Epithelial cell of proximal tubule (primary cell): ENCODE measurements at regions not wholly inside any gene's neighbourhood (a gene's known extent, or its start where the extent isn't known, plus 50 kb on each side); places are given as distances from the start of the nearest gene placed in this dataset.

Experiments used
- DNase-seq: peaks from one replicate; pipeline ENCODE4 v3.0.0-alpha.2; 2011; ENCODE audit warnings: low read depth
- H3K4me3 ChIP-seq: 2 replicates; pipeline ENCODE4 v1.5.1; 2011; ENCODE audit warnings: low read depth, mild to moderate bottlenecking, low read length
- TF ChIP-seq, protein P1 (sequence below): conservative IDR thresholded peaks from 2 replicates; pipeline ENCODE4 v1.5.1; 2012; ENCODE audit warnings: low read depth, mild to moderate bottlenecking, low read length

DNA sequence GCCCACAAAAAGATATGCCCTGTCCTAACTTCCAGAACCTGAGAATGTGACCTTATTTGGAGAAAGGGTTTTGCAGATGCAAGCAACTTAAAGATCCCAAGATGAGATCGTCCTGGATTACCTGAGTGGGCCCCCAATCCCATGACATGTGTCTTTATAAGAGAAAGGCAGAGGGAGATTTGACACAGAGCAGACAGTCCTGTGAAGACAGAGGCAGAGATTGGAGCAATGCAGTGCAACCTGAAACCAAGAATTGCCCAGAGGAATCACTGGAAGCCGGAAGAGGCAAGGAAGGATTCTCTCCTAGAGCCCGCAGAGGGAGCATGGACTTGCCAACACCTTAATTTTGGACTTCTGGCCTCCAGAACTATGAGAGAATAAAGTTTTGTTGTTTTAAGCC, 171.5 kb downstream of the SMIM20 start:
- no peak for DNase-seq
- no peak overlapping the region for H3K4me3 ChIP-seq
- TF ChIP-seq, protein P1, sequence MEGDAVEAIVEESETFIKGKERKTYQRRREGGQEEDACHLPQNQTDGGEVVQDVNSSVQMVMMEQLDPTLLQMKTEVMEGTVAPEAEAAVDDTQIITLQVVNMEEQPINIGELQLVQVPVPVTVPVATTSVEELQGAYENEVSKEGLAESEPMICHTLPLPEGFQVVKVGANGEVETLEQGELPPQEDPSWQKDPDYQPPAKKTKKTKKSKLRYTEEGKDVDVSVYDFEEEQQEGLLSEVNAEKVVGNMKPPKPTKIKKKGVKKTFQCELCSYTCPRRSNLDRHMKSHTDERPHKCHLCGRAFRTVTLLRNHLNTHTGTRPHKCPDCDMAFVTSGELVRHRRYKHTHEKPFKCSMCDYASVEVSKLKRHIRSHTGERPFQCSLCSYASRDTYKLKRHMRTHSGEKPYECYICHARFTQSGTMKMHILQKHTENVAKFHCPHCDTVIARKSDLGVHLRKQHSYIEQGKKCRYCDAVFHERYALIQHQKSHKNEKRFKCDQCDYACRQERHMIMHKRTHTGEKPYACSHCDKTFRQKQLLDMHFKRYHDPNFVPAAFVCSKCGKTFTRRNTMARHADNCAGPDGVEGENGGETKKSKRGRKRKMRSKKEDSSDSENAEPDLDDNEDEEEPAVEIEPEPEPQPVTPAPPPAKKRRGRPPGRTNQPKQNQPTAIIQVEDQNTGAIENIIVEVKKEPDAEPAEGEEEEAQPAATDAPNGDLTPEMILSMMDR, result no peak

DNA sequence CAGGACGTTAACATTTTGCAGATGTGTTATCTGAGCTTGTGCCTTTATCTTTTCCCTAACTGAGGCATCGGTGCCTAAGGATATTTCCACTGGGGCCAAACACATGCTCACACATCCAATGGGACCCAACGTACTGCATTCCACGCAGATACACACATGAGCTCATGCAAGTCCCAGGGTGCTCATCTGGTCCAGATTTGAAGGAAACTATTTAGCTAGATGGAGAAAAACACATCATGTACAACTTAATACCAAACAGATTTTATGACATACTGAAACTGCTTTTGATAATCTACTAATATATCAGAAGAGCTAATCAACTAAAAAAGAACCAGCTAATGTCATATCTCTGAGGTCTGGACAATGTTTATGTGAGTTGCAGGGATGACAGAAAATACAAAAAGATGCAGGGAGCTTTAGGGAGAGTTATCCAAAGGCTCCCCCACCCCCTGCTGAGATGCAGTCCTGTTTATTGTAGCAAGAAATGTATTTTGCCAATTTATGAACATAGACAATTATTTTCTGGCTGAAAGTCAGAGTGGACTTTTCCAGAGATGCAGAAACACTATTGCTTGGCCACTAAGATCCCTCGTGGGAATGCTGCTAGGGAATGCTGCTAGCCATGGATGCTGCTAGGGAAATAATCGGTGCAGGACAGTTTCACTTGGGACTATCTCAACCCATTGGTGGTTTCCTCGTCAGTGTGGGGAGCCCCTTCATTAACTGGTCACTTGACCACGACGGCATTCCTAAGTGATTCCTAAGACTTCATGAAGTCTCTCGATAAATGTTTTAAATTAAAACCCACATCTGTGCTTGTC, 172.8 kb downstream of the SMIM20 start:
- TF ChIP-seq, protein P1, result no peak
- no peak overlapping the region for H3K4me3 ChIP-seq
- no peak for DNase-seq

DNA sequence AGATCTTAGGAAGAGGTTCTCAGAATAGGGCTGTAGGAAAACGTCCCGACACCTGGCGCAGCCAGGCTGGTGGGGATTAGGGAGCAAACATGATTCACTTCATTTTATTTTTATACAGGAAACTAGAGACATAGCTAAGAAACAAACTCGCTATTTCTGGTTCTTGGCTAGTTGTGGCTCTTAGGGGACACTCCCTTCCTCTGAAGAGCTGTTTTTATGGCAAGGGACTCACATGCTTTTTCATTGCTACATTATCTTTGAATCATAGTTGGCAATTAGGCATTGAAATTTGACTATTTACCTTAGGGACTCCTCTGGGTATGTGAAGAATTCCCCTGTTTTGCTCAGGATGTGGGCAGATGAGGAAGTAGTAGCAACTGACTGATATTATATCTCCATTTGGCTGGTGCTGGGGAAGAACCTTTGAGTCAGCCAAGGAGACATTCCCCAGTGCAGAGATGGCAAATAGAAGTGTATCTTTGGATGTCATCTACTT, 174.5 kb downstream of the SMIM20 start:
- no peak for DNase-seq
- TF ChIP-seq, protein P1, result no peak
- H3K4me3 ChIP-seq, result no peak overlapping the region

DNA sequence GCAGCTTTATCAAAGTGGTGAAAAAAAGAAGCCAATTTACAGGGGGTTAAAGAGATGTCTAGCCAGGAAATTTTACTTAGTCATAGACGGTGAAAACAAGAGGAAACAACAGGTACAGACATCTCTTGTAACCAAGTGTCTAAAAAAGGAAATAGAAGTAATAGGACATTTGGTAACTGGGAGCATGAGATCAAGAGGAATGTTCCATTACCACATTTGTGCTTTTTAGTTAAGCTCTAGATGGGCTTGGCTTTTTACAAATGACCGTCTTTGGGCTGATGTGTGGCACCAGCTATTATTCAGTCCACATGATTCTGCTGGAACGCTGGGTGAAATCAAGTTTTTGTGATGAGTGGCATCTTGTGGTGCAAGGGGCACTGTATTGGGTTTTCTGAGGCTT, 179.5 kb downstream of the SMIM20 start:
- no peak for DNase-seq
- TF ChIP-seq, protein P1, result no peak
- no peak overlapping the region for H3K4me3 ChIP-seq

DNA sequence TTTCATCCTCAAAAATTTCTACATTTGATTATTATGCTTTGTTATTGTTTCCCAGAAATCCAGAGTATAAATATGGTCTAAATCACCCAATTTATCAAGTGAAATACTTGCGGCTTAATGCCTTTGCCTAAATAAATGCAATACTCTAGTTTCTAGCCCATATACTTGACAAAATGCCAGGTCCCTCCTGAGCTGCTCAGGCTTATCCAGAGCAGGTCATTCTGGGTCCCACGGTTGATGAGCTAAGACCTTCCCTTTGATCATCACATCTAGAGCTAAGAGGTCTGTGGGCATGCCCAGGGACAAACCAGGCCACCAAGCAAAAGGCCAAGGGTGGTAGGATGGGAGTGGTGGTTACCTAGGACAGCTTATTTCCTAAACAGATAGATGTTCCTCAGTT, 180.1 kb downstream of the SMIM20 start:
- no peak for DNase-seq
- TF ChIP-seq, protein P1, result no peak
- H3K4me3 ChIP-seq, result no peak overlapping the region

DNA sequence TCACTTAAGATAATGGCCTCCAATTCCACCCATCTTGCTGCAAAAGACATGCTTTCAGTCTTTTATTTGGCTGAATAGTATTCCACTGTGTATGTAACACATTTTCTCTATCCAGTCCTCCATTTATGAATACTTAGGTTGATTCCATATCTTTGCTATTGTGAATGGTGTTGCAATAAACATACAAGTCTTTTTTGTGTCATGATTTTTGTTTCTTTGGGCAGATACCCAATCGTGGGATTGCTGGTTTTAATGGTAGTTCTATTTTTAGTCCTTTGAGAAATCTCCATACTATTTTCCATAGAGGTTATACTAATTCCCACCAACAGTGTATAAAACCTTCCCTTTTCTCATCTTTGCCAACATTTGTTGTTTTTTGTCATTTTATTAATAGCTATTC, 180.9 kb downstream of the SMIM20 start:
- TF ChIP-seq, protein P1, result no peak
- no peak for DNase-seq
- no peak overlapping the region for H3K4me3 ChIP-seq

DNA sequence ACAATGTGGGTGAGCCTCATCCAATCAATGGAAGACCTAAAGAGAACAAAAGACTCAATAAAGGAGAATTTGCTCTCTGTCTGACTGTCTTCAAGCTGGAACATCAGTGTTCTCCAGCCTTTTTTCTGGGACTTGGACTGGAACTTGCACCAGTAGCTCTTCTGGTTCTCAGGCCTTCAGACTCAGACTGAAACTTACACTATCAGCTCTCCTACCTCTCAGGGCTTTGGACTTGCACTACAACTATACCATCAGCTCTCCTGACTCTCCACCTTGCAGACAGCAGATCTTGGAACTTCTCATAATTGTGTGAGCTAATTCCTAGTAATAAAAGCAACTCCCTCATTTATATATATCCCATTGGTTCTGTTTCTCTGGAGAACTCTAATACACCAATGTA, 185.9 kb downstream of the SMIM20 start:
- TF ChIP-seq, protein P1, result no peak
- H3K4me3 ChIP-seq, result no peak overlapping the region
- DNase-seq, result no peak
